H9 (cell line): ENCODE measurements at regions not wholly inside any gene's neighbourhood (a gene's known extent, or its start where the extent isn't known, plus 50 kb on each side); places are given as distances from the start of the nearest gene placed in this dataset.
"Not testable (repeated sequence)": the region's sequence is repeated elsewhere in the genome, so short reads cannot be mapped to it uniquely, and the experiment has no call there.

Experiments used
- DNase-seq: peaks from one replicate; pipeline ENCODE4 v3.0.0-alpha.2; 2017
- H2AFZ ChIP-seq: one replicate; pipeline ENCODE4 v1.6.1; 2013; ENCODE audit warnings: mild to moderate bottlenecking, low read length, control low read depth, moderate library complexity
- H2AK5ac ChIP-seq: 2 replicates; pipeline ENCODE4 v1.6.1; 2013; ENCODE audit warnings: low read length, control low read depth, mixed read lengths; ENCODE audit not compliant: insufficient read length
- H2BK120ac ChIP-seq: one replicate; pipeline ENCODE4 v1.6.1; 2013; ENCODE audit warnings: low read depth, mild to moderate bottlenecking, low read length, control low read depth, inconsistent platforms; ENCODE audit not compliant: poor library complexity, severe bottlenecking
- H2BK12ac ChIP-seq: 2 replicates; pipeline ENCODE4 v1.6.1; 2013; ENCODE audit warnings: low read length, control low read depth, mixed read lengths, low read depth; ENCODE audit not compliant: insufficient read length
- H2BK15ac ChIP-seq: 2 replicates; pipeline ENCODE4 v1.6.1; 2013; ENCODE audit warnings: low read depth, low read length, control low read depth
- H2BK20ac ChIP-seq: one replicate; pipeline ENCODE4 v1.6.1; 2013; ENCODE audit warnings: low read depth, mild to moderate bottlenecking, low read length, control low read depth, inconsistent platforms; ENCODE audit not compliant: poor library complexity, severe bottlenecking
- H2BK5ac ChIP-seq: 2 replicates; pipeline ENCODE4 v1.6.1; 2013; ENCODE audit warnings: low read length, control low read depth, mixed read lengths; ENCODE audit not compliant: insufficient read length
- H3K14ac ChIP-seq: 2 replicates; pipeline ENCODE4 v1.6.1; 2013; ENCODE audit warnings: low read length, control low read depth; ENCODE audit not compliant: insufficient read depth
- H3K18ac ChIP-seq: 2 replicates; pipeline ENCODE4 v1.6.1; 2013; ENCODE audit warnings: low read depth, mild to moderate bottlenecking, mixed read lengths, low read length, control low read depth; ENCODE audit not compliant: insufficient read length
- H3K23ac ChIP-seq: 2 replicates; pipeline ENCODE4 v1.6.1; 2013; ENCODE audit warnings: low read length, control low read depth, mixed read lengths, low read depth; ENCODE audit not compliant: insufficient read length
- H3K23me2 ChIP-seq: 2 replicates; pipeline ENCODE4 v1.6.1; 2013; ENCODE audit warnings: low read depth, mild to moderate bottlenecking, mixed read lengths, low read length, control low read depth; ENCODE audit not compliant: insufficient read length, poor library complexity, severe bottlenecking
- H3K27ac ChIP-seq: 2 replicates; pipeline ENCODE4 v1.5.1; 2013; ENCODE audit warnings: low read length, control low read depth, mixed read lengths, low read depth; ENCODE audit not compliant: insufficient read length
- H3K27me3 ChIP-seq: 2 replicates; pipeline ENCODE4 v1.6.1; 2013; ENCODE audit warnings: low read length, control low read depth, inconsistent platforms; ENCODE audit not compliant: insufficient read depth
- H3K4ac ChIP-seq: 2 replicates; pipeline ENCODE4 v1.6.1; 2013; ENCODE audit warnings: low read depth, mild to moderate bottlenecking, control low read depth, inconsistent platforms, low read length, moderate library complexity
- H3K4me1 ChIP-seq: 2 replicates; pipeline ENCODE4 v1.6.1; 2013; ENCODE audit warnings: low read length, control low read depth, inconsistent platforms; ENCODE audit not compliant: insufficient read depth
- H3K4me2 ChIP-seq: 2 replicates; pipeline ENCODE4 v1.6.1; 2013; ENCODE audit warnings: low read length, control low read depth, mixed read lengths; ENCODE audit not compliant: insufficient read length, insufficient read depth
- H3K56ac ChIP-seq: 2 replicates; pipeline ENCODE4 v1.6.1; 2013; ENCODE audit warnings: low read depth, mild to moderate bottlenecking, mixed read lengths, low read length, control low read depth; ENCODE audit not compliant: insufficient read length
- H3K79me1 ChIP-seq: 2 replicates; pipeline ENCODE4 v1.6.1; 2013; ENCODE audit warnings: low read depth, mild to moderate bottlenecking, moderate library complexity, low read length, control low read depth, inconsistent platforms; ENCODE audit not compliant: insufficient read depth, poor library complexity, severe bottlenecking
- H3K79me2 ChIP-seq: 2 replicates; pipeline ENCODE4 v1.6.1; 2013; ENCODE audit warnings: low read length, control low read depth, inconsistent platforms; ENCODE audit not compliant: insufficient read depth
- H3K9ac ChIP-seq: 2 replicates; pipeline ENCODE4 v1.6.1; 2013; ENCODE audit warnings: low read length, control low read depth, mixed read lengths; ENCODE audit not compliant: insufficient read length; ENCODE audit errors: extremely low read depth
- H3K9me3 ChIP-seq: one replicate; pipeline ENCODE4 v1.6.1; 2013; ENCODE audit warnings: low read depth, low read length, inconsistent platforms; ENCODE audit not compliant: control insufficient read depth
- H3T11ph ChIP-seq: one replicate; pipeline ENCODE4 v1.6.1; 2013; ENCODE audit warnings: mild to moderate bottlenecking, low read length, control low read depth, inconsistent platforms
- H4K20me1 ChIP-seq: one replicate; pipeline ENCODE4 v1.6.1; 2013; ENCODE audit not compliant: control insufficient read depth, insufficient read length, insufficient read depth
- H4K5ac ChIP-seq: 2 replicates; pipeline ENCODE4 v1.6.1; 2013; ENCODE audit warnings: low read depth, mild to moderate bottlenecking, mixed read lengths, low read length, control low read depth; ENCODE audit not compliant: insufficient read length
- H4K8ac ChIP-seq: replicated peaks from 2 replicates; pipeline ENCODE4 v1.6.1; 2013; ENCODE audit warnings: low read length, control low read depth, mixed read lengths, low read depth; ENCODE audit not compliant: insufficient read length
- H4K91ac ChIP-seq: 2 replicates; pipeline ENCODE4 v1.6.1; 2013; ENCODE audit warnings: low read depth, mild to moderate bottlenecking, moderate library complexity, mixed read lengths, low read length, control low read depth; ENCODE audit not compliant: insufficient read length
- H3K27ac Mint-ChIP-seq, 3 experiments: 2 replicates in 2 of 3; 3 replicates in 1 of 3; pipeline ENCODE4 v1.8.0; 2020 to 2021; ENCODE audit warnings: mixed read lengths in 3 of 3, mild to moderate bottlenecking in 1 of 3, moderate library complexity in 1 of 3
- H3K27me3 Mint-ChIP-seq: 2 replicates; pipeline ENCODE4 v1.8.0; 2021; ENCODE audit warnings: low read depth, mild to moderate bottlenecking, moderate library complexity, mixed read lengths
- H3K36me3 Mint-ChIP-seq, 3 experiments: 2 replicates in 2 of 3; 3 replicates in 1 of 3; pipeline ENCODE4 v1.8.0; 2020 to 2021; ENCODE audit warnings: low read depth in 3 of 3, mixed read lengths in 3 of 3; ENCODE audit not compliant: insufficient read depth in 1 of 3
- H3K4me1 Mint-ChIP-seq, 2 experiments: 2 replicates each; pipeline ENCODE4 v1.8.0; 2020; ENCODE audit warnings: mixed read lengths in 2 of 2
- H3K4me3 Mint-ChIP-seq, 2 experiments: 2 replicates in 1 of 2; 3 replicates in 1 of 2; pipeline ENCODE4 v1.8.0; 2020 to 2021; ENCODE audit warnings: mild to moderate bottlenecking in 2 of 2, mixed read lengths in 2 of 2, moderate library complexity in 1 of 2
- H3K9me3 Mint-ChIP-seq, 2 experiments: 2 replicates in 1 of 2; 3 replicates in 1 of 2; pipeline ENCODE4 v1.8.0; 2020; ENCODE audit warnings: mild to moderate bottlenecking in 2 of 2, mixed read lengths in 2 of 2, moderate library complexity in 1 of 2
- WGBS: extraction: QIAGEN DNeasy Blood & Tissue Kit; methylation state at CpG from one replicate; pipeline ENCODE4 v1.1.7; 2013; ENCODE audit warnings: missing lambda C conversion rate, low lambda C conversion rate, mixed read lengths; ENCODE audit not compliant: insufficient read length; ENCODE audit errors: extremely low coverage; 5-methylcytosine and 5-hydroxymethylcytosine counted together

GRCh38 chr14:101677912-101678327, 83.6 kb upstream of the PPP2R5C start:
- H3K14ac ChIP-seq, H3K79me1 ChIP-seq, H3K4me2 ChIP-seq, H2BK120ac ChIP-seq, H3T11ph ChIP-seq, H4K8ac ChIP-seq, H2BK15ac ChIP-seq, H3K23ac ChIP-seq, H3K4me3 Mint-ChIP-seq, H3K9me3 ChIP-seq, H2BK5ac ChIP-seq, H3K9ac ChIP-seq, H3K56ac ChIP-seq, H3K18ac ChIP-seq, H4K20me1 ChIP-seq, H3K27me3 ChIP-seq, H3K4me1 Mint-ChIP-seq, DNase-seq, H4K91ac ChIP-seq, H4K5ac ChIP-seq, H3K4me1 ChIP-seq, H3K79me2 ChIP-seq, H2BK12ac ChIP-seq, H3K27ac ChIP-seq, H2AFZ ChIP-seq, H3K36me3 Mint-ChIP-seq, H2BK20ac ChIP-seq, H3K23me2 ChIP-seq, H3K4ac ChIP-seq, H2AK5ac ChIP-seq: not testable (repeated sequence)
- Mint-ChIP-seq H3K27ac (peak overlapping the region in 1 of 3 experiments; percentile 22; a peak in 1 of 7 replicates), H3K9me3 (peaks cover 6 to 15% of the 10 kb centered on the region in 2 experiments), H3K27me3 (peaks cover 52% of the 10 kb centered on the region)
- no CpG with 5 or more reads among the region's 11 CpGs for WGBS
